ENCODE measurements at regions not wholly inside any gene's neighbourhood (a gene's known extent, or its start where the extent isn't known, plus 50 kb on each side); places are given as distances from the start of the nearest gene placed in this dataset.

DNA sequence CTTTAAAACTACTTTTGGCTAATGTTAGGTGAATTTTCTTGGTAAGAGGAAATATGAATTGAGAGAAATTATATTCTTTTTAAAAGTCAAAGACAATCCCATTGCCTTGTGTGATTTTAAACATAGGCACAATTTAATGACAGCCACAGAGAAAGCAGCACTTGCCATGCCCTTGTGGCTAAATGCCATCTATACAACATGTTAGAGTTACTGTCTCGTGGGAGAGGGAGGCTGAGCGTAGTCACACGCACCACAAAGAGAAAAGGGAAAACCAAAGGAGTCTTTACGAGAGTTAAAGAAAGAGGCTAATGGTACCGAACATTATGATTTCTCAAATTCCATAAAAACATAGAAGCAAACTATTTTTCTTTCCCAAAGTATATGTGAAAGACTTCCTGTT lies 537.9 kb downstream of the PTPRC start:
- no peak for DNase-seq (ENCODE audit: low spot score)
- in situ Hi-C loops (cut with MboI; ENCODE audit: low pct_unique_long_range_greater_than_20kb, low sequenced_read_pairs, unreplicated experiment) = no loop called here
- TF ChIP-seq, protein P1, sequence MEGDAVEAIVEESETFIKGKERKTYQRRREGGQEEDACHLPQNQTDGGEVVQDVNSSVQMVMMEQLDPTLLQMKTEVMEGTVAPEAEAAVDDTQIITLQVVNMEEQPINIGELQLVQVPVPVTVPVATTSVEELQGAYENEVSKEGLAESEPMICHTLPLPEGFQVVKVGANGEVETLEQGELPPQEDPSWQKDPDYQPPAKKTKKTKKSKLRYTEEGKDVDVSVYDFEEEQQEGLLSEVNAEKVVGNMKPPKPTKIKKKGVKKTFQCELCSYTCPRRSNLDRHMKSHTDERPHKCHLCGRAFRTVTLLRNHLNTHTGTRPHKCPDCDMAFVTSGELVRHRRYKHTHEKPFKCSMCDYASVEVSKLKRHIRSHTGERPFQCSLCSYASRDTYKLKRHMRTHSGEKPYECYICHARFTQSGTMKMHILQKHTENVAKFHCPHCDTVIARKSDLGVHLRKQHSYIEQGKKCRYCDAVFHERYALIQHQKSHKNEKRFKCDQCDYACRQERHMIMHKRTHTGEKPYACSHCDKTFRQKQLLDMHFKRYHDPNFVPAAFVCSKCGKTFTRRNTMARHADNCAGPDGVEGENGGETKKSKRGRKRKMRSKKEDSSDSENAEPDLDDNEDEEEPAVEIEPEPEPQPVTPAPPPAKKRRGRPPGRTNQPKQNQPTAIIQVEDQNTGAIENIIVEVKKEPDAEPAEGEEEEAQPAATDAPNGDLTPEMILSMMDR (IDR thresholded peaks at IDR 0.05; ENCODE audit: extremely low read depth, insufficient read depth, missing control alignments) = no peak

DNA sequence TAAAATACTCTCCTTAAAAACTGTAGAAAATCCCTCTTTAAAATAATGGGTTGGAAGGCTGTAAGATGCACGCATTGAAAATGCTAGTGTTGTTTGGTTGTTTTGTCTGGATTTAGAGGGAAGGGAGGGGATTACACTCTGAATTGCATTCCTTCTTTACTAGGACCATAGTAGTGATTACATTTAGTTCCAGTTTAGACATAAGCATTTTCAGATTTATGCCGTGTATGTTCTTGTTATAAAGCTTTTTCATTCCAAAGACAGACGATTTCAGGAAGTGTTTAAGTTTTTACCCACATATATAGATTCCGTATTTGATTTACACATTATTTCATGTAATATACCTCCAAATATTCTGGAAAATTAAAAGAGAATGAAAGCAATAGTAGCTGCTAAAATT lies 538.4 kb downstream of the PTPRC start:
- in situ Hi-C loops (cut with MboI; ENCODE audit: low pct_unique_long_range_greater_than_20kb, low sequenced_read_pairs, unreplicated experiment) = no loop called here
- DNase-seq (ENCODE audit: low spot score) = no peak
- TF ChIP-seq, protein P1 (IDR thresholded peaks at IDR 0.05; ENCODE audit: extremely low read depth, insufficient read depth, missing control alignments) = no peak

DNA sequence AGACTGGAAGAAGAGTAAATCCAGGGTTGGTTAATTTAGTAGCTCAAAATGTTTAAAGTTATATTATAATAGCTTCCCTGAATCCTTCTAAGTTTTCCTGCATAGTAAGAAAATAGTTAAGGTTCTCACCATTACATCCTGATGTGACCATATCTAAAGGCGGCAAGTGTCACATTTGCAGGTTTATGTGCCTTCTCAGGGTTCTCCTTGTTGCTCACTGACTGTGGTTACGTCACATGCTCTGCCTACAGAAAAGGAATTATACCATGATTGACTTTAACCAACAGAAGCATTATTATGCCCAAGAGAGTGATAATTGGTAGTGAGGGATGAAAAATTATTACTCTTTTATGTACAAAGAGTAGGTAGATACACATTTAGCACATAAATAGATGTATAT lies 539.8 kb downstream of the PTPRC start:
- TF ChIP-seq, protein P1 (IDR thresholded peaks at IDR 0.05; ENCODE audit: extremely low read depth, insufficient read depth, missing control alignments) = no peak
- in situ Hi-C loops (cut with MboI; ENCODE audit: low pct_unique_long_range_greater_than_20kb, low sequenced_read_pairs, unreplicated experiment) = no loop called here
- no peak for DNase-seq (ENCODE audit: low spot score)

DNA sequence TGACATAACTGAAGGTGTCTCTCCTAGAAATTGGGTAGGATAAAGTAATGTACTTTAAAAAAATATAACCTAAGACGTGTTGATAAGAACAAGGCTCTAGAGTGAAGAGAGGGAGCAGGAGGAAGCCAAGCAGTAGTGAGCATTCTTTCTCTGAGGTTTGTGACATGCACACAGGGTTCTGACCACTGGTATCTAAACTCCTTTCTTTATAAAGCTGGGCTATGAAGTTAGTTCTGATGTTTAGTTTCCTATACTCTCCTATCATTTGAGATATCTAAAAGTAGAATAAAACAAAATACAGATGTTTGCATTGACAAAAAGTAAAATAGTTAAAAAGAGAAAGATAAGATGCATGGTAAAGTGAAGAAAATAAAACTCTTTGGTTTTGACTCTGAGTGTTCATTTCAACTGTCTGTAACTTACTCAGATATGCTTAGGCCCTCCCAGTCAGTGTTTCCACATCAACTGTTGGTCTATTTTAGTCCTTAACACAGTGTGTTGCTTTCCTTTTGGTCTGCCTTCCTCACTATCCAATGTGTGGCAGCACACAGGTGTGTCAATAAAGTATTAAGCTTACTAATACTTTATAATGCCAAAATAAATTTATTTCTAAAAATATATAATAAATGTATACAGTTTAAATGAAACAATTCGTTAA lies 543.5 kb downstream of the PTPRC start:
- DNase-seq (ENCODE audit: low spot score) = no peak
- TF ChIP-seq, protein P1 (IDR thresholded peaks at IDR 0.05; ENCODE audit: extremely low read depth, insufficient read depth, missing control alignments) = no peak
- in situ Hi-C loops (cut with MboI; ENCODE audit: low pct_unique_long_range_greater_than_20kb, low sequenced_read_pairs, unreplicated experiment) = no loop called here

DNA sequence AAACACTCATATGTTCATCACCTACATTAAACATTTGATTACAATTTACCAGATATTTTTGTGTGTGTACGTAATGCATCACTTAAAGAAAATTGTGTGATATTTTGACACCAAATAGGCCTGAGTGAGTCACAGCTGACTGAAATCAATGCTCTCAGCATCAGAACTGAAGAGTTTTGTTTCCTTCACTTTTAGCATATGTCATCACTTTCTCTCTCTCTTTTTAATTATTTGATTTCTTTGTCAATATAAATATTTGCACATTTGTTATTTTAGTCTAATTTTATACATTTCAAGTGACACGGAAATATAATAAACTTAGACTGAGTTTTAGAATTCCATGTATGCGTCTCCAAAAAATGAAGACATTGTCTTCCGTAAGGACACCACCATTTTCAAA lies 545.3 kb downstream of the PTPRC start:
- in situ Hi-C loops (cut with MboI; ENCODE audit: low pct_unique_long_range_greater_than_20kb, low sequenced_read_pairs, unreplicated experiment) = no loop called here
- TF ChIP-seq, protein P1 (IDR thresholded peaks at IDR 0.05; ENCODE audit: extremely low read depth, insufficient read depth, missing control alignments) = no peak
- DNase-seq (ENCODE audit: low spot score) = no peak

DNA sequence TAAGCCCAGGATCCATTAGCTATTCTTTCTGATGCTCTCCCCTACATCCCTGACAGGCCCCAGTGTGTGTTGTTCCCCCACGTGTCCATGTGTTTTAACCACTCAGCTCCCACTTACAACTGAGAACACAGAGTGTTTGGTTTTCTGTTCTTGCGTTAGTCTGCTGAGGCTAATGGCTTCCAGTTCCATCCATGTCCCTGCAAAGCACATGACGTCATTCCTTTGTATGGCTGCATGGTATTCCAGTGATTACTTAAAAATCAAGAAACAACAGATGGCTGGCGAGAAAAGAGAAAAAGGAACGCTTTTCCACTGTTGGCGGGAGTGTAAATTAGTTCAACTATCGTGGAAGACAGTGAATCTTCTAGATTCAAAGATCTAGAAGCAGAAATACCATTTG lies 556.0 kb downstream of the PTPRC start:
- in situ Hi-C loops (cut with MboI; ENCODE audit: low pct_unique_long_range_greater_than_20kb, low sequenced_read_pairs, unreplicated experiment) = no loop called here
- TF ChIP-seq, protein P1 (IDR thresholded peaks at IDR 0.05; ENCODE audit: extremely low read depth, insufficient read depth, missing control alignments) = no peak
- no peak for DNase-seq (ENCODE audit: low spot score)

Data from GM13977 (cell line).